Keratinocyte (primary cell): ENCODE measurements at regions not wholly inside any gene's neighbourhood (a gene's known extent, or its start where the extent isn't known, plus 50 kb on each side); places are given as distances from the start of the nearest gene placed in this dataset.

ENCODE experiments used
- EZH2 ChIP-seq: IDR thresholded peaks from one replicate; pipeline ENCODE4 v1.6.1; 2012; ENCODE audit warnings: inconsistent platforms, mild to moderate bottlenecking, low read length, moderate library complexity
- TF ChIP-seq, protein P1 (sequence below), 3 experiments: IDR thresholded peaks in 1 of 3; conservative IDR thresholded peaks in 1 of 3; optimal IDR thresholded peaks in 1 of 3; 2 replicates in 2 of 3; 3 replicates in 1 of 3; pipeline versions ENCODE3 to v1.5.1; 2011; ENCODE audit warnings: low read length in 3 of 3, mild to moderate bottlenecking in 3 of 3, moderate library complexity in 2 of 3, control low read depth in 1 of 3, inconsistent platforms in 1 of 3; ENCODE audit not compliant: insufficient read depth in 2 of 3; ENCODE audit errors: extremely low read depth in 1 of 3

DNA sequence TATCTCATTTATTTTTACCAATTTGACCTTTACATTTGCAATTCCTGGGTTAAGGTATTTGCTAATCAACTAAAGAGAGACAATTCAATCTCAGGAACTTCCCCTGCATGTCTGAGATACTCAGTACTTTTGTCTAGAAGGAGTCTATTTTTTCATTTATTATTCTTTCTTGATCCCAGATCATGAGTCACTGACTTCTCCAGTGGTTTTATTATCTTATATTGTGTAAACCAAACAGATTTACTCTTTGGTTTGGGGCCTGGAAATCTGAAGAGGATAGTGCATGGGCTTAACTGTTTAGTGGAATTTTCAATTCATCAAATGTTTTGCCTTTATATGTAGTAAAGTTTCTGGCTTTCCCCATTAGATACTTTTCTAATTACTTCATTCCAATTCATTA, 185.4 kb downstream of the ALG10B start:
- TF ChIP-seq, protein P1, sequence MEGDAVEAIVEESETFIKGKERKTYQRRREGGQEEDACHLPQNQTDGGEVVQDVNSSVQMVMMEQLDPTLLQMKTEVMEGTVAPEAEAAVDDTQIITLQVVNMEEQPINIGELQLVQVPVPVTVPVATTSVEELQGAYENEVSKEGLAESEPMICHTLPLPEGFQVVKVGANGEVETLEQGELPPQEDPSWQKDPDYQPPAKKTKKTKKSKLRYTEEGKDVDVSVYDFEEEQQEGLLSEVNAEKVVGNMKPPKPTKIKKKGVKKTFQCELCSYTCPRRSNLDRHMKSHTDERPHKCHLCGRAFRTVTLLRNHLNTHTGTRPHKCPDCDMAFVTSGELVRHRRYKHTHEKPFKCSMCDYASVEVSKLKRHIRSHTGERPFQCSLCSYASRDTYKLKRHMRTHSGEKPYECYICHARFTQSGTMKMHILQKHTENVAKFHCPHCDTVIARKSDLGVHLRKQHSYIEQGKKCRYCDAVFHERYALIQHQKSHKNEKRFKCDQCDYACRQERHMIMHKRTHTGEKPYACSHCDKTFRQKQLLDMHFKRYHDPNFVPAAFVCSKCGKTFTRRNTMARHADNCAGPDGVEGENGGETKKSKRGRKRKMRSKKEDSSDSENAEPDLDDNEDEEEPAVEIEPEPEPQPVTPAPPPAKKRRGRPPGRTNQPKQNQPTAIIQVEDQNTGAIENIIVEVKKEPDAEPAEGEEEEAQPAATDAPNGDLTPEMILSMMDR (optimal IDR thresholded peaks at IDR 0.05 in 1 of 3, IDR thresholded peaks at IDR 0.05 in 1 of 3, conservative IDR thresholded peaks at IDR 0.05 in 1 of 3; ENCODE audit: extremely low read depth in 1 of 3, insufficient read depth in 2 of 3, low read length in 3 of 3): no peak
- no peak for TF ChIP-seq EZH2
